Smooth muscle cell (in vitro differentiated cells): ENCODE measurements at regions not wholly inside any gene's neighbourhood (a gene's known extent, or its start where the extent isn't known, plus 50 kb on each side); places are given as distances from the start of the nearest gene placed in this dataset.
A peak's percentile ranks its signal among the peaks of the same experiment; 100 is the strongest.

ENCODE experiments used
- DNase-seq: peaks from one replicate; lab custom pipeline; 2025; ENCODE audit not compliant: unreplicated experiment; lab: John Stamatoyannopoulos, UW
- H2AFZ ChIP-seq: fragments of 200-600 bp; sonication (generic); 2 replicates; pipeline ENCODE4 v1.6.0; 2016; ENCODE audit warnings: antibody characterized with exemption, low read depth, mild to moderate bottlenecking
- H3F3A ChIP-seq: fragments of 200-600 bp; sonication (generic); 2 replicates; pipeline ENCODE4 v1.6.0; 2017; ENCODE audit warnings: antibody characterized with exemption, low read depth
- H3K27ac ChIP-seq: fragments of 200-600 bp; sonication (generic); 2 replicates; pipeline ENCODE4 v1.5.1; 2016; ENCODE audit warnings: low read depth, mild to moderate bottlenecking
- H3K27me3 ChIP-seq: fragments of 200-600 bp; sonication (generic); 2 replicates; pipeline ENCODE4 v1.6.1; 2016; ENCODE audit warnings: low read depth, mild to moderate bottlenecking
- H3K36me3 ChIP-seq: fragments of 200-600 bp; sonication (generic); 2 replicates; pipeline ENCODE4 v1.5.1; 2016; ENCODE audit warnings: low read depth
- H3K4me1 ChIP-seq: fragments of 200-600 bp; sonication (generic); 2 replicates; pipeline ENCODE4 v1.5.1; 2016; ENCODE audit warnings: low read depth
- H3K4me2 ChIP-seq: fragments of 200-600 bp; sonication (generic); 2 replicates; pipeline ENCODE4 v1.6.0; 2016; ENCODE audit warnings: mild to moderate bottlenecking
- H3K4me3 ChIP-seq: fragments of 200-600 bp; sonication (generic); 2 replicates; pipeline ENCODE4 v1.5.1; 2016; ENCODE audit warnings: mild to moderate bottlenecking
- H3K79me2 ChIP-seq: fragments of 200-600 bp; sonication (generic); 2 replicates; pipeline ENCODE4 v1.6.0; 2016; ENCODE audit warnings: low read depth, mild to moderate bottlenecking
- H3K9ac ChIP-seq: fragments of 200-600 bp; sonication (generic); 2 replicates; pipeline ENCODE4 v1.6.0; 2016; ENCODE audit warnings: low read depth
- H3K9me3 ChIP-seq: fragments of 200-600 bp; sonication (generic); replicated peaks from 2 replicates; pipeline ENCODE4 v1.5.1; 2016; ENCODE audit warnings: low read depth
- H4K20me1 ChIP-seq: fragments of 200-600 bp; sonication (generic); 2 replicates; pipeline ENCODE4 v1.6.0; 2016; ENCODE audit warnings: low read depth
- WGBS: methylation state at CpG from one replicate; pipeline ENCODE4 v1.1.7; 2016; ENCODE audit warnings: low lambda C conversion rate; 5-methylcytosine and 5-hydroxymethylcytosine counted together
- TF ChIP-seq, protein P1 (sequence below): fragments of 200-600 bp; sonication (generic); IDR thresholded peaks from 2 replicates; pipeline ENCODE4 v1.5.1; 2017; ENCODE audit warnings: borderline replicate concordance, mild to moderate bottlenecking, antibody characterized with exemption; ENCODE audit not compliant: insufficient read depth, poor library complexity, severe bottlenecking

GRCh38 chr14:71539650-71540285 is 392.5 kb upstream of the RGS6 start:
- Histone ChIP-seq H3K9me3 (no peaks in the 10 kb centered on the region), H3F3A (peaks cover 19% of the 10 kb centered on the region), H2AFZ (no peak overlapping the region), H3K79me2 (peaks cover 71% of the 10 kb centered on the region), H3K9ac (no peak overlapping the region), H3K4me3 (no peak overlapping the region), H3K27me3 (no peaks in the 10 kb centered on the region), H3K4me1 (peaks cover 20% of the 10 kb centered on the region), H4K20me1 (peaks cover 6% of the 10 kb centered on the region), H3K36me3 (no peaks in the 10 kb centered on the region), H3K4me2 (peak overlapping the region; percentile 58), H3K27ac (peak overlapping the region; percentile 11)
- TF ChIP-seq, protein P1, sequence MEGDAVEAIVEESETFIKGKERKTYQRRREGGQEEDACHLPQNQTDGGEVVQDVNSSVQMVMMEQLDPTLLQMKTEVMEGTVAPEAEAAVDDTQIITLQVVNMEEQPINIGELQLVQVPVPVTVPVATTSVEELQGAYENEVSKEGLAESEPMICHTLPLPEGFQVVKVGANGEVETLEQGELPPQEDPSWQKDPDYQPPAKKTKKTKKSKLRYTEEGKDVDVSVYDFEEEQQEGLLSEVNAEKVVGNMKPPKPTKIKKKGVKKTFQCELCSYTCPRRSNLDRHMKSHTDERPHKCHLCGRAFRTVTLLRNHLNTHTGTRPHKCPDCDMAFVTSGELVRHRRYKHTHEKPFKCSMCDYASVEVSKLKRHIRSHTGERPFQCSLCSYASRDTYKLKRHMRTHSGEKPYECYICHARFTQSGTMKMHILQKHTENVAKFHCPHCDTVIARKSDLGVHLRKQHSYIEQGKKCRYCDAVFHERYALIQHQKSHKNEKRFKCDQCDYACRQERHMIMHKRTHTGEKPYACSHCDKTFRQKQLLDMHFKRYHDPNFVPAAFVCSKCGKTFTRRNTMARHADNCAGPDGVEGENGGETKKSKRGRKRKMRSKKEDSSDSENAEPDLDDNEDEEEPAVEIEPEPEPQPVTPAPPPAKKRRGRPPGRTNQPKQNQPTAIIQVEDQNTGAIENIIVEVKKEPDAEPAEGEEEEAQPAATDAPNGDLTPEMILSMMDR, result no peak
- 45% methylated on average over 8 of the region's 8 CpGs for WGBS
- no peak for DNase-seq

DNA sequence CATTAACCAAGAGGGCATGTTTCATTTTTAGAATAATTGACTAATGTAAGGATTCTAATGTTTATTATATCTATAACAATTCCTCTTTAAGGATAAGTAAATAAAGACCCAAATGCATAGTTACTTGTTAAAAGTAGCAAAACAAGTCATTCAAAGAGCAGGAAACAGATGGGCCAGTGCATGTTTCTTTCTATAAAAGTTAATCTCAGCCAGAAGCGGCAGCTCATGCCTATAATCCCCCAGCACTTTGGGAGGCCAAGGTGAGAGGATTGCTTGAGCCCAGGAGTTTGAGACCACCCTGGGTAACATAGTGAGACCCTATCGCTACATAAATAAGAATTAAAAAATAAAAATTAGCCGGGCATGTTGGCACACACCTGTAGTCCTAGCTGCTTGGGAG is 391.0 kb upstream of the RGS6 start:
- Histone ChIP-seq H3K27ac (peak overlapping the region; percentile 11), H3K9ac (no peak overlapping the region), H3K9me3 (no peaks in the 10 kb centered on the region), H3K36me3 (no peaks in the 10 kb centered on the region), H3F3A (peaks cover 9% of the 10 kb centered on the region), H3K4me3 (no peak overlapping the region), H2AFZ (no peak overlapping the region), H3K79me2 (peaks cover 62% of the 10 kb centered on the region), H3K27me3 (no peaks in the 10 kb centered on the region), H3K4me2 (no peak overlapping the region), H3K4me1 (peaks cover 20% of the 10 kb centered on the region), H4K20me1 (peaks cover 6% of the 10 kb centered on the region)
- TF ChIP-seq, protein P1, result no peak
- no peak for DNase-seq
- WGBS, result 70% methylated on average over 3 of the region's 3 CpGs

DNA sequence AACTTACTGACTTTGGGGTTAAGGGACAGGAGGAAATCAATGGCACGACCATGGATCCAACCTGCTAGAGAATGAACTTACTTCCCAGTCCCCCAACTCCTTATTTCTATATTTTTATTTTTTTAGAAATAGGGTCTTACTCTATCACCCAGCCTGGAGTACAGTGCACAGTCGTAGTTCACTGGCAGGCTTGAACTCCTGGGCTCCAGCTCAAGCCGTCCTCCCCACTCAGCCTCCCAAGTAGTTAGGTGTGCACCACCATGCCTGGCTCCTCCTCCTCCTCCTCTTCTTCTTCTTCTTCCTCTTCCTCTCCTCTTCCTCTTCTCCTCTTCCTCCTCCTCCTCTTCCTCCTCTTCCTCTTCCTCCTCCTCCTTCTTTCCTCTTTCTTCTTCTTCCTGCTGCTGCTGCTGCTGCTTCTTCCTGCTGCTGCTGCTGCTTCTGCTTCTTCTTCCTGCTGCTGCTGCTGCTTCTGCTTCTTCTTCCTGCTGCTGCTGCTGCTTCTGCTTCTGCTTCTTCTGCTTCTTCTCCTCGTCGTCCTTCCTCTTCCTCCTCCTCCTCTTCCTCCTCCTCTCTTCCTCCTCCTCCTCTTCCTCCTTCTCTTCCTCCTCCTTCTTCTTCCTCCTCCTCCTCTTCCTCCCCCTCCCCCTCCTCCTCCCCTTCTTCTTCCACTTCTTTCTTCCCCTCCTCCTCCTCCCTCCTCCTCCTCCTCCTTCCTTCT is 390.1 kb upstream of the RGS6 start:
- Histone ChIP-seq H3K27ac (no peak overlapping the region), H3K4me3 (no peak overlapping the region), H3K27me3 (no peaks in the 10 kb centered on the region), H3K9ac (no peak overlapping the region), H2AFZ (no peak overlapping the region), H4K20me1 (peaks cover 6% of the 10 kb centered on the region), H3K9me3 (no peaks in the 10 kb centered on the region), H3K79me2 (peaks cover 63% of the 10 kb centered on the region), H3K4me1 (peaks cover 14% of the 10 kb centered on the region), H3K36me3 (no peaks in the 10 kb centered on the region), H3K4me2 (no peak overlapping the region), H3F3A (peaks cover 9% of the 10 kb centered on the region)
- DNase-seq, result no peak
- TF ChIP-seq, protein P1, result no peak
- 79% methylated on average over 5 of the region's 5 CpGs for WGBS
